ENCODE measurements at regions not wholly inside any gene's neighbourhood (a gene's known extent, or its start where the extent isn't known, plus 50 kb on each side); places are given as distances from the start of the nearest gene placed in this dataset.

- TF ChIP-seq POLR2A (IDR thresholded peaks at IDR 0.05; ENCODE audit: low read length) (no peak), GATA1 (IDR thresholded peaks at IDR 0.05; ENCODE audit: low read depth, low read length) (no peak)
These were observed 310.5 kb upstream of the ADAMTS9 start for GRCh38 chr3:64998317-64998716.
